ENCODE measurements at regions not wholly inside any gene's neighbourhood (a gene's known extent, or its start where the extent isn't known, plus 50 kb on each side); places are given as distances from the start of the nearest gene placed in this dataset.

- no peak for DNase-seq
Observed at GRCh38 chr9:99592834-99593574, 228.7 kb upstream of the NR4A3 start.

GRCh38 chr9:99593610-99594009 lies 228.1 kb upstream of the NR4A3 start:
- no peak for DNase-seq

- no peak for DNase-seq
Observed at GRCh38 chr9:99594056-99594780, 227.5 kb upstream of the NR4A3 start.

DNA sequence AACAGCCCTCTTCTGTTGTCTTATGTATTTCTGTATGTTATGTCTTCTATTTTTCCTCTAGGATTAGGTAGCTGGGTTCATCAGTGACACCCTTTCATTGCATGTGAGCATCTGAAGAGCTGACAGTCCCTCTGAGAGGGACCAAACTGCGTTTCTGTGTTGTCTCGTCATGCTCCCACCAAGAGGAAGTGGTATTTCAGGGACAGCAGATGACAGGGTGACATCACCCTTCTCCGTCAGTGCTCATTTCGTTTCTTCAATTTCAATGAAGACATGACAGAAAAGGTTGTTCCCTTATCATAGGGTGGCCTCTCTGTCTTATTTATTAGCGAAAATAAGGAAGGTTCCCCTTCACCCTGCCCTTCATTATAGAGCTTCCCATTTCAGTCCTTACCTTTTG lies 225.9 kb upstream of the NR4A3 start:
- no peak for DNase-seq

DNA sequence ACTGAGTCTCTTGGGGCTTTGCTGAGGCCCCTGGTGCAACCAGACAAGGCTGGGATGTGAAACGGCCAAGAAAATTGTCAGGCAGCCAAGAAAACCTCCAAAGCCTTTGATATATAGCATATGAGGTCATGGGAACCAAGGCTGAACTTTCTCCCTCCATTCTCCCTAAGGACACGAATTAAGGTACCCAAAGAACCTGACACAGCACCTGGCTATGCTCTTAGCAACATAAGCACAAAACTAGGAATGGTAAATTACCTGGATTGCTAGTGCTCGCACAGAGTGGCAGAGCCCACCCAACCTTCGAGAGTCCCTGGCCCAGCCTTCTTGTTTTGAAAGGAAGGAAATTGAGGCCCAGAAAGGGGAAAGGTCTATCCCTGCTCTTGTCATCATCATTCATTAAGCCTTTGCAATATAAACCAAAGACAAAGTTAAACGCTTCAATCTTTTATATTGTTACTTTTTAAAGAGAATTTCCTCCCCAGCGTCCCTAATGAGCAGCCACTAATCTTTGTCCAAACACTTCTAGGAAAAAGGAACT lies 220.0 kb upstream of the NR4A3 start:
- DNase-seq = no peak

DNA sequence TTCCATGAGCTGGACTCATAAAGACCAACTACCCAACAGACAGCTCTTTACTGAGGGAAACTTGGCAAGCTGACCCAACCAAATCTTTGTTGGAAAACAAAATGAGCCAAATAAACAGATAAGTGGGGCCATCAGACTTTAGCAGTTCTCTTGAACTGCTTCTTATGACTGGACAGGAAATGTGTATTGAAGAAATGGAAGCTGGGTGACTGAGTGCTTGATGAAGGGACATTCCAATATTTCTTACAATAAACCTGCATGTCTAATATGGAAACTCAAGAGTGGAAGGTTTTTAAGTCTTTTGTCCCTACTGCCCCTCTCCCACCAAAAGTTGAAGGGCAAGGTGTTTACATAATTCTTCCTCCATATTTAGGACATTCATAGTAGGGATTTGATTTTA lies 218.8 kb upstream of the NR4A3 start:
- no peak for DNase-seq

GRCh38 chr9:99605016-99605743 lies 216.5 kb upstream of the NR4A3 start:
- DNase-seq = no peak

- no peak for DNase-seq
Observed at GRCh38 chr9:99606296-99606695, 215.4 kb upstream of the NR4A3 start.

DNA sequence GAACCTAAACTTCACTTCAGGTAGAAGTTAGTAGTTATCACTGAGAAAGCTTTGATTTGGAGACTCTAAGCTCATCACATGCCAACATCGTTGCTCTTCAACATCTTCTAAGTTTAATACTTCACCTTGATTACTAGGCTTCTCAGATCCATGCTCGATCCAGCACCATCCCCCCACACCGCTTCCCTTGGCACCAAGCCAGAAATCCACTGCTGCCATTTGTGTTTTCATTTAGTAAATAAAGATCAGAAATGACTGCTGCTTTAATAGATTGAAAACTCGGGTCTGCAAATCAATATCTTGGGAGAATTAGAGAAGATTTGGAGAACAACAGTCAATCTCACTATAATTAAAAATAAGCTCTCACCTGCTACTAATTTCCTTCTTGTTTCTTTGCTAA lies 214.7 kb upstream of the NR4A3 start:
- no peak for DNase-seq

DNA sequence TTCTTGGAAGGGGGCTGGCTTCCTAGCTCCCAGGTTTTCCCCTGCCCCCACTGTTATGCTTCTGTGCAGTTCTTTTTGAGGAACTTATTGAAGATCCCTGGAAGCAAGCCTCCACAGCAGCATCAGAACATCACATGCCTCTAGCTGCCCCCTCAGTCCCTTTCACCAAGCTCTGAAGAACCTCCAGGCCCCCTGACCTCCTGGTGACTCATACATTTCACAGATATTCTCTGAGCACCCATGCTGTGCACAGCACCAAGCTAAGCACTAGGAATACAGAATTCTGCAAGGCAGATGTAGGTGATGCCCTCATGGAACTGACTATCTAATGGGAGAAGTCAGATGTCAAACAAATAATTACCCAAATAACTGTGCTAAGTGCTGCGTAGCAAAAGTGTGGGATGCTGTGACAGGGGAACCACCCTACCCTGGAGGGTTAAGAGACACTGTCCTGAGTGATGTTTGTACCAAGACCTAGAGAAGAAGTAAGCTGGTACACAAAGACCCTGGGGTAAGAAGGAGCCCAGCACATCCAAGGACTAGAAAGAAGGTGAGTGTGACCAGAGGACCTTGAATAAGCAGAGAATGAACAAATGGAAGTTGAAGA lies 213.7 kb upstream of the NR4A3 start:
- no peak for DNase-seq

DNA sequence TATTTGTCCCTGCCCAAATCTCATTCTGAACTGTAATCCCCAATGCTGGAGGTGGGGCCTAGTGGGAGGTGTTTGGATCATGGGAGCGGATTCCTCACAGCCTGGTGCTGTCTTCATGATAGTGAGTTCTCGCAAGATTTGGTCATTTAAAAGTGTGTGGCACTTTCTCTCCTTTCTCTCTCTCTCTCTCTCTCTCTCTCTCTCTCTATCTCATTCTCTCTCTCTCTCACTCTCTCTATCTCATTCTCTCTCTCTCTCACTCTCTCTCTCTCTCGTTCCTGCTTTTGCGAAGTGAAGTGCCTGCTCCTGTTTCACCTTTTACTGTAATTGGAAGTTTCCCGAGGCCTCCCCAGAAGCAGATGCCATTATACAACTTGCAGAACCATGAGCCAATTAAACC lies 207.3 kb upstream of the NR4A3 start:
- DNase-seq = no peak

- no peak for DNase-seq
Observed at GRCh38 chr9:99621040-99621439, 200.6 kb upstream of the NR4A3 start.

GRCh38 chr9:99622679-99623078 lies 199.0 kb upstream of the NR4A3 start:
- no peak for DNase-seq

DNA sequence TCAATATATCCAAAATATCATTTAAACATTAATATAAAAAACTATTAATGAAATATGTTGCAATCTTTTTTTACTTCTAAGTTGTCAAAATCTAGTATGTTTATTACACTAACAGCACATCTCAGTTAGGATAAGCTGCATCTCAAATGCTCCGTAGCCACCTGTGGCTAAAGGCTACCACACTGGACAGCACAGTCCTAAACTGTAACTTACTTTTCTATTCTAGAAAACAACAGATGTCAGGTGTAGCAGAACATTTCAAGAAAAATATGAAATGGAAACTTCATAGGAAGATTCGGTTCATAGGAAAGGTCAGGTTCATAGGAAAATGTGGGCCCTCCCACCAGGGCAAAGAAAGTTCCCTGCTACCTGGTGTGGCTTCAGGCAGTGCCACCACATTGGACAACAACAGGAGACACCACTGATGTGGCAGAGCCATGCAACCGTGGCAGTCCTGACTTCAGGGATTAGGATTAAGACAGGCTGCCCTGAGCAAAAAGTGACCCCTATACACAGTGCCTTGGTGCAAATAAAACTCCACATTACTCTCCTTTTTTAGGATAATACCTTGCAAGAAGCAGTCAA lies 197.8 kb upstream of the NR4A3 start:
- no peak for DNase-seq

- no peak for DNase-seq
Observed at GRCh38 chr9:99624499-99625233, 197.0 kb upstream of the NR4A3 start.

- DNase-seq = no peak
Observed at GRCh38 chr9:99626426-99626825, 195.3 kb upstream of the NR4A3 start.

GRCh38 chr9:99628285-99628684 lies 193.4 kb upstream of the NR4A3 start:
- DNase-seq = no peak

DNA sequence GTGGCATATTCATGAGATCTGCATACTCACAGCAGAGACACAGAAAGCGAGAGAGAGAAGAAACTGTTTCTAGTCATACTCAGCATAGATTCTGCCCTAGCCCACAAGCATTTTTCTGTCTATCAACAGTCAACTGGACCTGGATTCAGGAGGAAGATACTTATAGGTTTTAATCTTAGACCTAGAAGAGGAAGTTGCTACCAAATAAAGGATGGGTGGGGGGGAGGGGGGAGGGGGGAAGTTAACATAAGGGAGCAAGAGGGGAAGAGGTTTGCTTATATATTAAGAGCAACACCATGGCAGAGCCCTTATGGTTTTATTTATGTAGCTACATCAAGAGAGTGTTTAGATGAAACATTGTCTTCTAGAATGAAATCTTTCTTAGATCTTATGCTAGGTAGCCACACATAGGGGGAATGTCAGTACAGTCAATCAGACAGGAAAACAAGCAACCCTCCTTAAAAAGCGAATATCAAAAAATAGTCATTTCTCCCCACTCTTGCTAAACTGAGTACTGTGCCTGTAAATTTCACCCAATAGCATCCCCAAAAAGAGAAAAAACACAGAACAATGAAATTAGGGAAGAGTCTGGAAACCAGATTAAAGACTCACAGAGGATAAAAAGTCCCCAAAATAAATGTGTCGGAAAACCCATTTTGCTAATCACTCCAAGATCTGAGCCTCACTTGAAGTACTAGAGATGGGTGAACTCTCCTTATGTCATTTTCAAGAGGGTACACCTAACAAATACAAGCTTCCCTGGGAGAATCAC lies 192.7 kb upstream of the NR4A3 start:
- DNase-seq = no peak

DNA sequence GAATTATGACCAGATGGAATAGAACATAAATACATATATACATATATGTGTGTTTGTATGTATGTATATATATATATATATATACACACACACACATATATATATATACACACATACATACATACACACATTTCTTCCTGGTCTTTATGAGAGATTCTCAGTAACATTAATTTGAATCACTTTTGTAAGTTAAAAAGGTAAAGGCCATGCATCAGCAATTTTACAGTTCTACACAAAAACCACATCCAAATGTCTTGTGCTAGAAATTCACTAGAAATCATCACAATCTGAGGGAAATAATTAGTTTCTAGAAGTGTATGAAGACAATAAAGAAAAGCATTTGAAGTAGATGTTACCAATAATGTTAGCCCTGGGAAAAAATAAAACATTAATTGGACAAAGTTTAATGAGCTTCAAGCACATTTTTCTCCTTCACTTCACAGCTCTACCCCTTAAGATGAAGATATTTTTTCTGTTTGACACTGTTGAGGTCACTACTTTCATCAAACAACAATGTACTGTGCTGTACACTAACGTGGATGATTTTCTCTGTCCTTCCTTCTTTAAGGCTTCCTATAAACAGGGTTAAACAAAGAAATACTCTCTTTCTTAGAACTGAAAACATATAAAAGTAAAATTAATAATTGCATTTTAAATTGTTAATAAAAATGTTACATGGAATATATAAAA lies 189.2 kb upstream of the NR4A3 start:
- no peak for DNase-seq

- no peak for DNase-seq
Observed at GRCh38 chr9:99633265-99633664, 188.4 kb upstream of the NR4A3 start.

DNA sequence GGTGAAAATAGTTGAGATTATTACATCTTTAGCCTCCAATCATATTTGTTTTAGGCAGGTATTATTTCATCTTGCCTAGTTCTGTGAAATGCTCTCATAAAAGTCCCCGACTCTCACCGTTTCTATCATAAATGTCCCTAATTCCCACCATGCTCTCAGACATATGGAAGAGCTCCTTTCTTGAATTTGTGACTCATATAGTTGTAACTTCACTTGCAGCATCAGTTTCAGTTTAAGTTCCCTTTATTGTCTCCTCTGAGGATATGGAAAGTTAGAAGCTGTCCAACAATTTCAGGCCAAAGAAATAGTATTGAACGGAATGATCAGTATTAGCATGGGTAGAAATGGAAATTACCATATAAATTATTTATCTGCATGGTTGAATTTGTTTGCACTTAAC lies 187.5 kb upstream of the NR4A3 start:
- no peak for DNase-seq
